ENCODE measurements at regions not wholly inside any gene's neighbourhood (a gene's known extent, or its start where the extent isn't known, plus 50 kb on each side); places are given as distances from the start of the nearest gene placed in this dataset.

GRCh38 chr12:91373086-91373485 is 190.5 kb upstream of the DCN start:
- TF ChIP-seq, protein P1, sequence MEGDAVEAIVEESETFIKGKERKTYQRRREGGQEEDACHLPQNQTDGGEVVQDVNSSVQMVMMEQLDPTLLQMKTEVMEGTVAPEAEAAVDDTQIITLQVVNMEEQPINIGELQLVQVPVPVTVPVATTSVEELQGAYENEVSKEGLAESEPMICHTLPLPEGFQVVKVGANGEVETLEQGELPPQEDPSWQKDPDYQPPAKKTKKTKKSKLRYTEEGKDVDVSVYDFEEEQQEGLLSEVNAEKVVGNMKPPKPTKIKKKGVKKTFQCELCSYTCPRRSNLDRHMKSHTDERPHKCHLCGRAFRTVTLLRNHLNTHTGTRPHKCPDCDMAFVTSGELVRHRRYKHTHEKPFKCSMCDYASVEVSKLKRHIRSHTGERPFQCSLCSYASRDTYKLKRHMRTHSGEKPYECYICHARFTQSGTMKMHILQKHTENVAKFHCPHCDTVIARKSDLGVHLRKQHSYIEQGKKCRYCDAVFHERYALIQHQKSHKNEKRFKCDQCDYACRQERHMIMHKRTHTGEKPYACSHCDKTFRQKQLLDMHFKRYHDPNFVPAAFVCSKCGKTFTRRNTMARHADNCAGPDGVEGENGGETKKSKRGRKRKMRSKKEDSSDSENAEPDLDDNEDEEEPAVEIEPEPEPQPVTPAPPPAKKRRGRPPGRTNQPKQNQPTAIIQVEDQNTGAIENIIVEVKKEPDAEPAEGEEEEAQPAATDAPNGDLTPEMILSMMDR (IDR thresholded peaks at IDR 0.05; ENCODE audit: low read length): no peak
- TF ChIP-seq EZH2 (optimal IDR thresholded peaks at IDR 0.05; ENCODE audit: low read depth, low read length): no peak
